ENCODE measurements at regions not wholly inside any gene's neighbourhood (a gene's known extent, or its start where the extent isn't known, plus 50 kb on each side); places are given as distances from the start of the nearest gene placed in this dataset.

DNA sequence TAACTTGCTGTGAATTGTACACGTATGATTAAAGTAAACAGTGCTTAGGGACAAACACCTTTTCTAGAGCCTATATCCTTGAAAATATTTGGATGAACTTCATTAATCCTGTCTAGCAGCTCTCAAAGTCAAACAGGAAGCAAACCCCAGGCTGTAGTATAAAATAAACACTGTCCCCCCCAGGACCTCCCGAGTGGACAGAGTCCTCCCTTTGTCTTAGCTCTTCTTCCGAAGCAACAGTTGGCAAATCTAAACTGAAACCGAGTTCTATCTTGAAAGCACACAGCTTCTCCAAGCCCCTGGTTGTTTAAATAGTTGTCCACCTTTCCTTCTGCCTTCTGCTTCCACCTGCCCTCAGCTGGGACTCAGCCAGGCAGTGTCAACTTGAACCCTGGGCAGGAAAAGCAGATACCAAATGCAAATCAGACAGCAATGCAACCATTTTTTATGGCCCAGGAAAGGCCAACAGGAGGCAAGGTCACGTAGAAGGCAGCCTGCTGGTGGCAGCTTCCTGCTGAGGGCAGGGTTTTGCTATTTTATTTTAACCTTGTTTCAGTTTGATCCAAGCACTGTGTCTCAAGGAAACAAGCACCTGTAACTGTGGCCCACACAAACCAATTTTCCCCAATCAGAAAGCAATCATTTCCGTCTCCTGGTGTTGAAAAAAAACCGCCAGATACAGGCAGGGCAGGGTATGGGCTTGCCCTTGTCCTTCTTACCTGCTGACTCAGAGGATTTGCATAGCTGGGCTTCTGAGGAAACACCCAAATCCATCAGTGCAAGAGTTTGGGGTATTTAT lies 110.3 kb upstream of the KIT start:
- no peak overlapping the region for H3K4me3 ChIP-seq (ENCODE audit: low read length)
- TF ChIP-seq, protein P1, sequence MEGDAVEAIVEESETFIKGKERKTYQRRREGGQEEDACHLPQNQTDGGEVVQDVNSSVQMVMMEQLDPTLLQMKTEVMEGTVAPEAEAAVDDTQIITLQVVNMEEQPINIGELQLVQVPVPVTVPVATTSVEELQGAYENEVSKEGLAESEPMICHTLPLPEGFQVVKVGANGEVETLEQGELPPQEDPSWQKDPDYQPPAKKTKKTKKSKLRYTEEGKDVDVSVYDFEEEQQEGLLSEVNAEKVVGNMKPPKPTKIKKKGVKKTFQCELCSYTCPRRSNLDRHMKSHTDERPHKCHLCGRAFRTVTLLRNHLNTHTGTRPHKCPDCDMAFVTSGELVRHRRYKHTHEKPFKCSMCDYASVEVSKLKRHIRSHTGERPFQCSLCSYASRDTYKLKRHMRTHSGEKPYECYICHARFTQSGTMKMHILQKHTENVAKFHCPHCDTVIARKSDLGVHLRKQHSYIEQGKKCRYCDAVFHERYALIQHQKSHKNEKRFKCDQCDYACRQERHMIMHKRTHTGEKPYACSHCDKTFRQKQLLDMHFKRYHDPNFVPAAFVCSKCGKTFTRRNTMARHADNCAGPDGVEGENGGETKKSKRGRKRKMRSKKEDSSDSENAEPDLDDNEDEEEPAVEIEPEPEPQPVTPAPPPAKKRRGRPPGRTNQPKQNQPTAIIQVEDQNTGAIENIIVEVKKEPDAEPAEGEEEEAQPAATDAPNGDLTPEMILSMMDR (IDR thresholded peaks at IDR 0.05; ENCODE audit: insufficient read depth, low read depth, low read length, missing control alignments) = no peak
- DNase-seq (ENCODE audit: low read depth) = peak; percentile 55

DNA sequence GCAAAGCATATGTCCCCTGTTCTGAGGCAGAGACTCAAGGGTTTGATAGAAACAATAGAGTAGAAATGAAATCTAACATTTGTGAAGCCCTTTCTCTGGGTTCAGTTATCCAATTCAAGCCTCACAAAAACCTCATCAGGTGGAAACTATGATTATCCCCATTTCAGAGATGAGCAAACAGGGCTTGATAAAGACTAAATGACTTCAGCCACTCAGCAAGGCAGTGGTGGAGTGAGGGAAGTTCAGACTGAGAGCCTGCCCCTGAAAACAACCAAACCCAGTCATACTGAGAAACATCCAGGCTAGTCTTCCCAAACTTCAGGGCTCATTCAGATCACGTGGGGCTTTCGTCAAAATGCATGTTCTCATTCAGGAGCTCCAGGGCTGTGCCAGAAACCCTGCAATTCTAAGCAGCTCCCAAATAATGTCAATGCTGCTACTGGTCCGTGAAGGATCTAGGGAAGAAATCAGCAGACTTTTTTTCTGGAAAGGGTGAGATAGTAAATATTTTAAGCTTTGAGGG lies 109.6 kb upstream of the KIT start:
- DNase-seq (ENCODE audit: low read depth) = no peak
- H3K4me3 ChIP-seq (ENCODE audit: low read length) = no peak overlapping the region
- TF ChIP-seq, protein P1 (IDR thresholded peaks at IDR 0.05; ENCODE audit: insufficient read depth, low read depth, low read length, missing control alignments) = no peak

DNA sequence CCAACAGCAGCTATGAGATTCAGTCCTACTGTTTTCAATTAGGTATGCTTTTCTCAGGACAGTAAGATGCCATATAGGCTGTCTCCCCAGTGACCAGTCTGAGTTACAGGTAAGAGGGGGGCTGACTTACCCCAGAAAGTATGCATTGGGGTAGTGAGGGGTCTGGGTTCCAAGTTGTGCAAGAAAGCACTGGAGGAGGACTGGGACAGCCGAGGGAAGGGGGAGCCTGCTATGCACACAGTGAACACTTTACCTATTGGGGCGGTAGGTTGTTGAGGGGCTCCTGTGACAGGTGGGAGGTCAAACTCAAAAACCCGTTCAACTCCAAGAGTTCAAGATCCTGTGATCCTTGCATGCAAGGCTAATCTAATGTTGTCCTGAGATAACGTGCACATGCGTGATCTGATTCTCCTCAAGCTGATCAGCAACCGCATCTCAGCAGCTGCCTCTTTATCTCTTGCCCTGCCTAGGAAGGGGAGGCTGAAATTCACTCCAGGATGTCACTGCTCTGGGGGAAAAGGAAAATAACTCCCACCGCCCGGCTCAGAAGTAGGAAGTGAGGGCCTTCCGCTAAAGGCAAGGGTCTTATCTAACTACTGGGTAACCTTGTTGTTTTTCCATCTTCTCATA lies 108.8 kb upstream of the KIT start:
- H3K4me3 ChIP-seq (ENCODE audit: low read length) = no peak overlapping the region
- TF ChIP-seq, protein P1 (IDR thresholded peaks at IDR 0.05; ENCODE audit: insufficient read depth, low read depth, low read length, missing control alignments) = no peak

DNA sequence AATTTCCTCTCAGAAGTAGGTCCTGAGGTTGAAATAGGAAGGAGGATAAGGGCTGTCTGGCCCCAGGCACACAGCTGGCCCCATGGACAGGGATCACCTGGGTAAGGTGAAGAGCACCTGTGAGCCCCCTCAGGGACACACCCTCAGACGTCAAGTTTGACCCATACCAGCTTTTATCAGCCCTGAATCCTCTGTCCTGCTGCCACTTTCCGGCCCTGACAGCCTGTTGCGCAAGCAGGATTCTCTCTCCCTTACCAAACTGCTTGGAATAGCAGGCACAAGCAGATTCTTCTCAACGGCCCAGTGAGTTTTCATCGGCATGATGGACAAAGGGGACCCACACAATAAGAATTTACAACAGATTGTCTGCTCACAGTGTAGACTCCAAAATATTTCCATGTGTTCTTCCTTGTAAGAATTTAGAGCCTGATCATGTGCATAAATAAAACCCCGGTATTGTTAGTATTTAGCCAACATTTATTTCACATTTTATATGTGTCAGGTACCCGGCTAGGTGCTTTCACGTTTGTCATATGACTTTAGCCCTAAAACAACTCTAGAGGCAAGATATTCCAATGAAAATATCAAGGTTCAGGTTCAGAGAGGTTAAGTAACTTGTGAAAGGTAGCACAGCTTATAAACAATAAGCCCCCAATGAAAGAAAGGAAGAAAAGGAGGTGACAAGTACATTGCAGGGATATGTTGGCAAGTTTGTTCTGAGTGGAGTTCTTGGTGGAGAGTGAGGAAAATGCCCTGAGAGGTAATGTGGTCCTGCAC lies 107.2 kb upstream of the KIT start:
- H3K4me3 ChIP-seq (ENCODE audit: low read length) = no peak overlapping the region
- TF ChIP-seq, protein P1 (IDR thresholded peaks at IDR 0.05; ENCODE audit: insufficient read depth, low read depth, low read length, missing control alignments) = no peak
- DNase-seq (ENCODE audit: low read depth) = peak; percentile 49

More for the DNA sequence above, 108.8 kb upstream of the KIT start:
- DNase-seq (ENCODE audit: low read depth) = no peak

DNA sequence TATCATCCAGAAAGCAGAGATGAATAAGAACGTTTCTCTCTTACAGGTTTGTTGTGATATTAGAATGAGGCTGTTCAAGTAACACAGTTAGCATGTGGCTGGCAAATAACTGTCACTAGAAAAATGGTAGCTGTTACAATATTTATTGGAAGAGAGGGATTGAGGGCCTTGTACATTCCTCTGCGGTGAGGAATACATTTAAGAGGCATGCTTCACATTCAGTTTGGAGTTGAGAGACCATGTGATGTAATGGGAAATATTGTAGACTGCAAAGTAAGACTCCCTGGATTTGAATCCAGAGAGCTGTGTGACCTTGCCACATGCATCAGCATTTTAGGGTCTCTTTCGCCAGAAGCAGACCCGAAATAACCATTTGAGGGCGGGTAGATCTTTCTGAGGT lies 104.8 kb upstream of the KIT start:
- DNase-seq (ENCODE audit: low read depth) = no peak
- no peak overlapping the region for H3K4me3 ChIP-seq (ENCODE audit: low read length)
- TF ChIP-seq, protein P1 (IDR thresholded peaks at IDR 0.05; ENCODE audit: insufficient read depth, low read depth, low read length, missing control alignments) = no peak

DNA sequence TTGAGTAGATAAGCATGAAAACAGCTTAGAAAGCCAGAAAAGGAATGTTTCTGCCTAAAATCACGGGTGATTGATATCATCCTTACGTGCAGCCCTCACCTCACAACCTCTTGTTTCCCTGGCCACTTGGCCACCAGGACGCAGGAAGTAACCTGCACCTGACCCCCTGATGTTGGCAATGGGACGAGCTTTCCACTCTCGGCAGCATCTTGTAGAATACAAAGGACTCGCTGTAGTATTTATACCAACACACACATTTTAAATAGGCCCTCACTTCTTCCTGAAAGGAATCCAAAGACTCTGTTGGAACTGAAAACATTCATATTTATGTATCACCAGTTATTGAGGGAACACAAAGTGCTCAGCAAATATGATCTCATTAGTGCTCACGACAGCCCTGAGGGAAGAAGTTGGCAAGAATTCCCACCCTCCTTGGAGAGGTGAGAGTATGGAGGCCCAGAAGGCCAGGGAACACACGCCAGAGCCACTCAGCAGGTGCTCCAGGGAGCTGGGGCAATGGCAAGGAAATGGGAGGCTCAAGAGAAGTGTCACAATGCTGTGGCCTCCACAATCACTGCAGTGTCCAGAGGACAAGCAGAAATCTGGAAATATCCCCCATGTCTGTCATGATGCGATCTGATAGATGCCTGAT lies 103.3 kb upstream of the KIT start:
- DNase-seq (ENCODE audit: low read depth) = peak; percentile 35
- TF ChIP-seq, protein P1 (IDR thresholded peaks at IDR 0.05; ENCODE audit: insufficient read depth, low read depth, low read length, missing control alignments) = no peak
- H3K4me3 ChIP-seq (ENCODE audit: low read length) = no peak overlapping the region

Data from epithelial cell of esophagus (primary cell).